Osteoblast (primary cell): ENCODE measurements at regions not wholly inside any gene's neighbourhood (a gene's known extent, or its start where the extent isn't known, plus 50 kb on each side); places are given as distances from the start of the nearest gene placed in this dataset.

Experiments
- DNase-seq: peaks from one replicate; pipeline ENCODE4 v3.0.0; 2011; ENCODE audit warnings: low spot score, mixed read lengths; ENCODE audit not compliant: insufficient read length; ENCODE audit errors: missing footprints
- H2AFZ ChIP-seq: 2 replicates; pipeline ENCODE4 v1.6.0; 2011; ENCODE audit warnings: mild to moderate bottlenecking, low read length
- H3K27ac ChIP-seq: 2 replicates; pipeline ENCODE4 v1.5.1; 2011; ENCODE audit warnings: mild to moderate bottlenecking, low read depth, low read length, moderate library complexity
- H3K27me3 ChIP-seq: 2 replicates; pipeline ENCODE4 v1.6.0; 2012; ENCODE audit warnings: mild to moderate bottlenecking, control low read depth, inconsistent platforms, low read length, moderate library complexity; ENCODE audit not compliant: insufficient read depth
- H3K36me3 ChIP-seq: 2 replicates; pipeline ENCODE4 v1.5.1; 2011; ENCODE audit warnings: mild to moderate bottlenecking, low read length, control low read depth, moderate library complexity; ENCODE audit not compliant: insufficient read depth
- H3K4me1 ChIP-seq: 2 replicates; pipeline ENCODE4 v1.5.1; 2011; ENCODE audit warnings: mild to moderate bottlenecking, low read length, control low read depth, moderate library complexity; ENCODE audit not compliant: insufficient read depth
- H3K4me2 ChIP-seq: 2 replicates; pipeline ENCODE4 v1.6.0; 2011; ENCODE audit warnings: mild to moderate bottlenecking, low read length; ENCODE audit not compliant: insufficient read depth
- H3K4me3 ChIP-seq: fragments of 200-600 bp; sonication (generic); 3 replicates; pipeline ENCODE4 v1.5.1; 2012; ENCODE audit warnings: mild to moderate bottlenecking, low read length, inconsistent platforms; ENCODE audit not compliant: insufficient read depth
- H3K79me2 ChIP-seq: 2 replicates; pipeline ENCODE4 v1.6.0; 2012; ENCODE audit warnings: mild to moderate bottlenecking, low read length, control low read depth, inconsistent platforms; ENCODE audit not compliant: insufficient read depth
- H3K9me3 ChIP-seq: 2 replicates; pipeline ENCODE4 v1.5.1; 2011; ENCODE audit warnings: low read depth, low read length, control low read depth
- H4K20me1 ChIP-seq: 2 replicates; pipeline ENCODE4 v1.6.0; 2012; ENCODE audit warnings: mild to moderate bottlenecking, low read length, control low read depth; ENCODE audit not compliant: insufficient read depth
- TF ChIP-seq, protein P1 (sequence below): IDR thresholded peaks from 2 replicates; pipeline ENCODE4 v1.5.1; 2011; ENCODE audit warnings: mild to moderate bottlenecking, low read depth, low read length, moderate library complexity; ENCODE audit errors: extremely low read depth

DNA sequence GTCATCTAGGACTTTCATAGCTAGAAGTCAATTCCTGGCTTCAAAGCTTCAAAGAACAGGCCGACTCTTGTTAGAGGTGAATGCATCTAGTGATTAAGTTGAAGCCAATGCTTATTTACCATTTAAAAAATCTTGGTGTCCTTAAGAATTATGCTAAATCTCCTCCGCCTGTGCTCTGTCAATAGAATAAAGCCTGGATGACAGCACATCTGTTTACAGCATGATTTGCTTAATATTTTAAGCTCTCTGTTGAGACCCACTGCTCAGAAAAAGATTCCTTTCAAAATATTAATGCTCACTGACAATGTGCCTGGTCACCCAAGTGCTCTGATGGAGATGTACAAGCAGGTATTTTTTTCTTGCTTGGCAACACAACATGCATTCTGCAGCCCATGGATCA, 649.1 kb upstream of the USP24 start:
- H3K27me3 ChIP-seq, result no peaks in the 10 kb centered on the region
- H3K27ac ChIP-seq, result no peak overlapping the region
- H3K36me3 ChIP-seq, result no peaks in the 10 kb centered on the region
- H3K4me1 ChIP-seq, result peaks cover 15% of the 10 kb centered on the region
- DNase-seq, result no peak
- TF ChIP-seq, protein P1, sequence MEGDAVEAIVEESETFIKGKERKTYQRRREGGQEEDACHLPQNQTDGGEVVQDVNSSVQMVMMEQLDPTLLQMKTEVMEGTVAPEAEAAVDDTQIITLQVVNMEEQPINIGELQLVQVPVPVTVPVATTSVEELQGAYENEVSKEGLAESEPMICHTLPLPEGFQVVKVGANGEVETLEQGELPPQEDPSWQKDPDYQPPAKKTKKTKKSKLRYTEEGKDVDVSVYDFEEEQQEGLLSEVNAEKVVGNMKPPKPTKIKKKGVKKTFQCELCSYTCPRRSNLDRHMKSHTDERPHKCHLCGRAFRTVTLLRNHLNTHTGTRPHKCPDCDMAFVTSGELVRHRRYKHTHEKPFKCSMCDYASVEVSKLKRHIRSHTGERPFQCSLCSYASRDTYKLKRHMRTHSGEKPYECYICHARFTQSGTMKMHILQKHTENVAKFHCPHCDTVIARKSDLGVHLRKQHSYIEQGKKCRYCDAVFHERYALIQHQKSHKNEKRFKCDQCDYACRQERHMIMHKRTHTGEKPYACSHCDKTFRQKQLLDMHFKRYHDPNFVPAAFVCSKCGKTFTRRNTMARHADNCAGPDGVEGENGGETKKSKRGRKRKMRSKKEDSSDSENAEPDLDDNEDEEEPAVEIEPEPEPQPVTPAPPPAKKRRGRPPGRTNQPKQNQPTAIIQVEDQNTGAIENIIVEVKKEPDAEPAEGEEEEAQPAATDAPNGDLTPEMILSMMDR, result no peak
- no peaks in the 10 kb centered on the region for H4K20me1 ChIP-seq
- no peaks in the 10 kb centered on the region for H3K9me3 ChIP-seq
- H3K79me2 ChIP-seq, result no peaks in the 10 kb centered on the region
- H3K4me3 ChIP-seq, result no peak overlapping the region
- no peak overlapping the region for H2AFZ ChIP-seq
- H3K4me2 ChIP-seq, result no peak overlapping the region

DNA sequence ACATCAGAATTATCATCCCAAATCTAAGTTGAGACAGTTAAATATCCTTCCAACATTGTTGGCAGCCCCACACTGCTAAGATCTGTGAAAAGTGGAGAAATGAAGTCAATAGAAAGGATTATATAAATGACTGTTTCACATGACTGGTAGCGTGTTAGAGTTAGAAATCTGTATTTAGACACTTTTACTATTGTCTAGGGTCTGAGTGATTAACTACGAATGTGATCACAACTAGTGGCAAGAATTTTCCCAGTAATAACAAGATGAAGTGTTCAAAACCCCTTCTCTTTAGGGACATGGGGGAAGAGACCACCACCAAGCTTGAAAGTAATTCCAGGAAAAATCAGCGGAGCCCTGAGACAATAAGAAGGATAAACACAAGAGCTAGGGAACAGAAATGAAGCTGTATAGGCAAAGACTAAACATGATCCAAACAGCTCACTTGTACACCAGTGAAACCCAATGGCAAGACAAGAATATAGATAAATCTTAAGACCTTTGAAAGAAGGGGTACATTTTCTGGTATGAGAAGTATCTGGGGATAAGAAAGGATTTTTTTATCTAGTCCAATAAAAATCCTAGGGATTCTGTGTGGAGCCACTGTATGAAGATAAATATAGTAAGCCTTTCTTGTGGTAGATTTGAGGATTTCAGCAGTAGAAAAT, 646.6 kb upstream of the USP24 start:
- Histone ChIP-seq H3K4me2 (no peak overlapping the region), H3K4me1 (no peaks in the 10 kb centered on the region), H3K27me3 (no peaks in the 10 kb centered on the region), H3K9me3 (no peaks in the 10 kb centered on the region), H3K4me3 (no peak overlapping the region), H3K27ac (no peak overlapping the region), H4K20me1 (no peaks in the 10 kb centered on the region), H3K79me2 (no peaks in the 10 kb centered on the region), H2AFZ (peak overlapping the region; percentile 4), H3K36me3 (no peaks in the 10 kb centered on the region)
- no peak for DNase-seq
- TF ChIP-seq, protein P1, result no peak

DNA sequence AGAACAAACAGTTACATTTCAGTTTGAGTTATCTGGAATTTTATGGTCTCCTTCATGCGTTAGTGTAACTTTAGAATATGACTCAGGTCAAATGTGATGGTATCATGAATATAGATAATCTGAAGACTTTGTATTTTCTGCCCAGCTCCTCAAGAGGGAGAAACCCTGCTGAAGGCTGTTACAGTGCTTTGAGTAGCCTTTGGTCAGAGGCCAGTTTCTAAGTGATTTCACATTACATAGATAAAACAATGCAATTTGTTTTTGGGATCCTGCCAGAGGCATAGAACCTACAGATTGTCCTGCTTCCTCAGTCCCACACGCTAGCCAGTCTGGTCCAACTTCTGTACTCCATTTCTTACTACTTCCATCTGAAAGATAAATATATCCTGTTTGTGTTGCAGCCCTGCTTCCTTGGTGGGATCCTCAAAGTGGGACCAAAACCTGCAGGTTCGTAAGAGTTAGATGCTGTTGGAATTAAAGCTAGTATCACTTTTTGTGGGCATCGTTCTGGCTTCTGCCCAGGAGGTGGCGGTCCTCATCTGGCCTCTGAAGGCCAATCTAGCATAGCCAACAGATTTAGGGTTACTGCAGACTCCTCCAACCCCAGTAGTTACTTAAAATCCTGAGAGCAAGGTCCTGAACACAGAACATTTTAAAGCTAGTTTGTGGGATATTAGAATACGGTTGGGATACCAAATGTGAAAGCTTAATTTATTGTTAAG, 645.8 kb upstream of the USP24 start:
- no peak for DNase-seq
- H3K27ac ChIP-seq, result no peak overlapping the region
- no peak overlapping the region for H2AFZ ChIP-seq
- TF ChIP-seq, protein P1, result no peak
- no peak overlapping the region for H3K4me2 ChIP-seq
- H3K79me2 ChIP-seq, result no peaks in the 10 kb centered on the region
- H3K36me3 ChIP-seq, result no peaks in the 10 kb centered on the region
- H4K20me1 ChIP-seq, result no peaks in the 10 kb centered on the region
- H3K9me3 ChIP-seq, result no peaks in the 10 kb centered on the region
- no peak overlapping the region for H3K4me3 ChIP-seq
- no peaks in the 10 kb centered on the region for H3K27me3 ChIP-seq
- no peaks in the 10 kb centered on the region for H3K4me1 ChIP-seq

DNA sequence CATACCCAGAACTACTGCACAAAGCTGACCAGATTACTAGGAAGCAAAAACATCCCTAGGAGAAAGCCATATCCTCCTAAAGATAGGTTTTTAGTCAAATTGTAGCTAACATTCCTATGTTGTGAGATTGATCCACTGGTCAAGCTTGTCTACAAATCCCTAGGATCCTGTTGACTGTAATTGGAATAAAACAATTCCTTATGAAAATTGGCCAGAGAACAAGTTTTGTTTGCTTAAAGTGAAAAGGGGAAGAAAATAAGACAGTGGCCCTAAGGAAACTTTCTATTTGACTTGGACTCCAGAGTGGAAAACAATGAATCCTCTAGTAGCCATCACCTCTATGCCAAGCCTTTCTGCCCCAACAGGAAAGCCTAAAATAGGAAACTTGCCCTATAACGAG, 645.2 kb upstream of the USP24 start:
- H3K27me3 ChIP-seq, result no peaks in the 10 kb centered on the region
- no peaks in the 10 kb centered on the region for H4K20me1 ChIP-seq
- no peaks in the 10 kb centered on the region for H3K79me2 ChIP-seq
- H3K4me2 ChIP-seq, result no peak overlapping the region
- H3K36me3 ChIP-seq, result no peaks in the 10 kb centered on the region
- TF ChIP-seq, protein P1, result no peak
- no peak overlapping the region for H3K4me3 ChIP-seq
- DNase-seq, result no peak
- no peaks in the 10 kb centered on the region for H3K4me1 ChIP-seq
- H3K9me3 ChIP-seq, result no peaks in the 10 kb centered on the region
- H3K27ac ChIP-seq, result no peak overlapping the region
- no peak overlapping the region for H2AFZ ChIP-seq
